Epithelial cell of esophagus (primary cell): ENCODE measurements at regions not wholly inside any gene's neighbourhood (a gene's known extent, or its start where the extent isn't known, plus 50 kb on each side); places are given as distances from the start of the nearest gene placed in this dataset.

Source experiments
- DNase-seq: peaks from one replicate; pipeline ENCODE4 v3.0.0; 2010; ENCODE audit warnings: low read depth
- H3K4me3 ChIP-seq: 2 replicates; pipeline ENCODE4 v1.5.1; 2011; ENCODE audit warnings: mild to moderate bottlenecking, low read length, control low read depth
- CTCF ChIP-seq: IDR thresholded peaks from 2 replicates; pipeline ENCODE4 v1.5.1; 2011; ENCODE audit warnings: low read depth, mild to moderate bottlenecking, low read length, control low read depth, inconsistent platforms; ENCODE audit not compliant: insufficient read depth; ENCODE audit errors: missing control alignments

GRCh38 chr14:106210650-106211049 is 684.3 kb downstream of the TMEM121 start:
- no peak for DNase-seq
- H3K4me3 ChIP-seq: no peak overlapping the region
- no peak for TF ChIP-seq CTCF

- H3K4me3 ChIP-seq: no peak overlapping the region
- TF ChIP-seq CTCF: no peak
- DNase-seq: no peak
Observed at GRCh38 chr14:106211334-106211900, 685.0 kb downstream of the TMEM121 start.

DNA sequence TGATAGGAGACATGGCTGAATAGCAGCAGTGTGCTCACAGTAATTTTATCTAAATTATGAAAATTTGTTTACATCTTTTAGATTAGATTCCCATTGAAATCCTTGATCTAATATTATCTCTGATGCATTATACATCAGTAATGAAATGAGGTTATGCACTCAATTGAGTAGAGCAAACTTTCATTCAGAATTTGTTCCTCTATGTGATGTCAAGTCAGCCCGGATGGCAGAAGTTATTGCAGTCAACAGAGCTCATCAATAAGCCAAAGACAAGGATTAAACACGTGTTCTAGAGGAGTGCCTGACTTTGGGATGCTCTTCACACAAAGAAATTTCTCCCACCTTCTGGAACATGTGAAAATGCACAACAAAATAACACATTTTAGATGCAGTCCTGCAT is 688.8 kb downstream of the TMEM121 start:
- TF ChIP-seq CTCF: no peak

DNA sequence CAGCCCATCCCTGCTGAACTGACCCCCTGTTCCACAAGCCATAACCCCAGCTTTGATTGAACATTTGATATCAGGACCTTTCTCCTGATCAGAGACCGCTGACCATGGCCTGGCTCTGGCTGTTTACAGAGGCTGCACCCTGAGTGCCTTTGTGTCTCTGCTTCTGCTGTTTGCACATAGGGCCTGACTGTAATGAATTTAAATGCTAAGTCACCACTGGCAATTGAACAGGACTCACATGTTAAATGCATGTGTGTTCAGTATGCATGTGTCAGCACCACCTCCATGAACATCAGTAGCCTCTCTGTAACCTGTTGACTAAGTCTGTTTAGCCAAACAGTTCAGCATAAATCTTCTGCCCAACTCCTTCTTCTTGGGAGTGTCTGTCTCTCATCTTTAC is 690.3 kb downstream of the TMEM121 start:
- TF ChIP-seq CTCF: no peak
- no peak overlapping the region for H3K4me3 ChIP-seq
- DNase-seq: no peak

More for the DNA sequence above, 688.8 kb downstream of the TMEM121 start:
- H3K4me3 ChIP-seq: no peak overlapping the region
- DNase-seq: no peak

GRCh38 chr14:106218174-106218573 is 691.8 kb downstream of the TMEM121 start:
- no peak for TF ChIP-seq CTCF
- H3K4me3 ChIP-seq: no peak overlapping the region
- DNase-seq: no peak

DNA sequence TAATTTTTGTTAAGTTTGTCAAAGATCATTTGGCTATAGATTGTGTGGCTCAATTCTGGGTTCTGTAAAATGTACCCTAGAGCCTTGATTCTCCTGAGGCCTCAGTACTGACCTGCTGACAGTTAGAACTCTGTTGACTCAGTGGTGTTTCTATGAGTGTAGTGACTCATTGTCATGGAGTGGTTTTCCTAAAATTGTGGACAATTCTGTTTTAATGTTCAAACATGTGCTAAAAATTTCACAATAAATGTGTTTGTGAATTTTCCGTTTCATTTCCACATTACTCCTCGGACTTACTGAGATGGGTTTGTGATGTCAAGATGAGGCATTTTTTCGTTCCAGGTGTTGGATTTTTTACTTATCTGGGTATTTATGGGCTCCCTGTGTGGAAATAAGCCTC is 695.9 kb downstream of the TMEM121 start:
- no peak for DNase-seq
- H3K4me3 ChIP-seq: no peak overlapping the region
- TF ChIP-seq CTCF: no peak

- TF ChIP-seq CTCF: no peak
- H3K4me3 ChIP-seq: no peak overlapping the region
- no peak for DNase-seq
Observed at GRCh38 chr14:106222731-106223130, 696.3 kb downstream of the TMEM121 start.
